Mesenchymal stem cell (in vitro differentiated cells and primary cell): ENCODE measurements at regions not wholly inside any gene's neighbourhood (a gene's known extent, or its start where the extent isn't known, plus 50 kb on each side); places are given as distances from the start of the nearest gene placed in this dataset.

Source experiments
- DNase-seq: peaks from one replicate; pipeline ENCODE4 v3.0.0-alpha.2; 2013
- H2AFZ ChIP-seq: one replicate; pipeline ENCODE4 v1.6.1; 2013; ENCODE audit warnings: low read depth, mild to moderate bottlenecking, control low read depth, inconsistent platforms, low read length, moderate library complexity
- H2AK5ac ChIP-seq: 2 replicates; pipeline ENCODE4 v1.6.1; 2013; ENCODE audit warnings: low read length, moderate library complexity, mild to moderate bottlenecking, inconsistent platforms; ENCODE audit not compliant: severe bottlenecking
- H2BK120ac ChIP-seq: one replicate; pipeline ENCODE4 v1.6.1; 2013; ENCODE audit warnings: low read depth, mild to moderate bottlenecking, inconsistent platforms, low read length, moderate library complexity
- H2BK12ac ChIP-seq, 2 experiments: one replicate each; pipeline ENCODE4 v1.6.1; 2013; ENCODE audit warnings: inconsistent platforms in 2 of 2, low read length in 2 of 2, mild to moderate bottlenecking in 2 of 2, moderate library complexity in 2 of 2, control low read depth in 1 of 2
- H2BK15ac ChIP-seq: one replicate; pipeline ENCODE4 v1.6.1; 2013; ENCODE audit warnings: mild to moderate bottlenecking, low read depth, inconsistent platforms; ENCODE audit not compliant: poor library complexity, severe bottlenecking
- H2BK5ac ChIP-seq: 2 replicates; pipeline ENCODE4 v1.6.1; 2013; ENCODE audit warnings: low read depth, mild to moderate bottlenecking, low read length, control low read depth, inconsistent platforms; ENCODE audit not compliant: poor library complexity, severe bottlenecking
- H3K14ac ChIP-seq, 2 experiments: one replicate each; pipeline ENCODE4 v1.6.1; 2013; ENCODE audit warnings: inconsistent platforms in 2 of 2, low read length in 2 of 2, control low read depth in 1 of 2, mild to moderate bottlenecking in 1 of 2, moderate library complexity in 1 of 2
- H3K18ac ChIP-seq, 2 experiments: one replicate each; pipeline ENCODE4 v1.6.1; 2013; ENCODE audit warnings: inconsistent platforms in 2 of 2, low read length in 2 of 2, control low read depth in 1 of 2, low read depth in 1 of 2, mild to moderate bottlenecking in 1 of 2
- H3K23ac ChIP-seq, 2 experiments: one replicate each; pipeline ENCODE4 v1.6.1; 2013; ENCODE audit warnings: inconsistent platforms in 2 of 2, low read length in 2 of 2, mild to moderate bottlenecking in 2 of 2, moderate library complexity in 2 of 2, control low read depth in 1 of 2
- H3K27ac ChIP-seq: 2 replicates; pipeline ENCODE4 v1.5.1; 2013; ENCODE audit warnings: mild to moderate bottlenecking, moderate library complexity, low read length, control low read depth, inconsistent platforms; ENCODE audit not compliant: poor library complexity, severe bottlenecking
- H3K27me3 ChIP-seq, 2 experiments: 2 replicates each; pipeline versions ENCODE4 v1.6.1 to v1.7.0; 2013; ENCODE audit warnings: low read length in 2 of 2, mild to moderate bottlenecking in 2 of 2, moderate library complexity in 2 of 2, control low read depth in 1 of 2, inconsistent platforms in 1 of 2; ENCODE audit not compliant: control insufficient read depth in 1 of 2, insufficient read depth in 1 of 2
- H3K36me3 ChIP-seq, 2 experiments: 2 replicates each; pipeline versions ENCODE4 v1.6.1 to v1.7.0; 2013; ENCODE audit warnings: low read length in 2 of 2, control low read depth in 1 of 2, inconsistent platforms in 1 of 2, low read depth in 1 of 2, mild to moderate bottlenecking in 1 of 2; ENCODE audit not compliant: insufficient read depth in 2 of 2, control insufficient read depth in 1 of 2
- H3K4ac ChIP-seq, 2 experiments: one replicate each; pipeline ENCODE4 v1.6.1; 2013; ENCODE audit warnings: inconsistent platforms in 2 of 2, low read length in 2 of 2, mild to moderate bottlenecking in 2 of 2, moderate library complexity in 2 of 2, control low read depth in 1 of 2, low read depth in 1 of 2
- H3K4me1 ChIP-seq: 2 replicates; pipeline ENCODE4 v1.6.1; 2013; ENCODE audit warnings: low read depth, low read length, control low read depth; ENCODE audit not compliant: control insufficient read depth, insufficient read depth
- H3K4me2 ChIP-seq: 2 replicates; pipeline ENCODE4 v1.6.1; 2013; ENCODE audit warnings: low read length, mild to moderate bottlenecking, inconsistent platforms; ENCODE audit not compliant: poor library complexity, severe bottlenecking
- H3K4me3 ChIP-seq, 2 experiments: 2 replicates each; pipeline versions ENCODE4 v1.5.1 to v1.7.0; 2013; ENCODE audit warnings: low read length in 2 of 2, mild to moderate bottlenecking in 2 of 2, control low read depth in 1 of 2, low read depth in 1 of 2; ENCODE audit not compliant: insufficient read depth in 1 of 2
- H3K79me1 ChIP-seq: replicated peaks from 2 replicates; pipeline ENCODE4 v1.6.1; 2013; ENCODE audit warnings: mild to moderate bottlenecking, control low read depth, low read length, inconsistent platforms; ENCODE audit not compliant: poor library complexity, severe bottlenecking
- H3K9ac ChIP-seq: 2 replicates; pipeline ENCODE4 v1.7.0; 2013; ENCODE audit warnings: mild to moderate bottlenecking, low read length, moderate library complexity
- H3K9me3 ChIP-seq: 2 replicates; pipeline ENCODE4 v1.7.0; 2013; ENCODE audit warnings: mild to moderate bottlenecking, low read length; ENCODE audit not compliant: control insufficient read depth
- H4K8ac ChIP-seq: one replicate; pipeline ENCODE4 v1.6.1; 2013; ENCODE audit warnings: inconsistent platforms, mild to moderate bottlenecking, low read length, moderate library complexity
- H4K91ac ChIP-seq: one replicate; pipeline ENCODE4 v1.6.1; 2013; ENCODE audit warnings: mild to moderate bottlenecking, low read length, inconsistent platforms
- WGBS: methylation state at CpG from one replicate; pipeline ENCODE4 v1.1.7; 2013; ENCODE audit warnings: mixed read lengths; 5-methylcytosine and 5-hydroxymethylcytosine counted together

DNA sequence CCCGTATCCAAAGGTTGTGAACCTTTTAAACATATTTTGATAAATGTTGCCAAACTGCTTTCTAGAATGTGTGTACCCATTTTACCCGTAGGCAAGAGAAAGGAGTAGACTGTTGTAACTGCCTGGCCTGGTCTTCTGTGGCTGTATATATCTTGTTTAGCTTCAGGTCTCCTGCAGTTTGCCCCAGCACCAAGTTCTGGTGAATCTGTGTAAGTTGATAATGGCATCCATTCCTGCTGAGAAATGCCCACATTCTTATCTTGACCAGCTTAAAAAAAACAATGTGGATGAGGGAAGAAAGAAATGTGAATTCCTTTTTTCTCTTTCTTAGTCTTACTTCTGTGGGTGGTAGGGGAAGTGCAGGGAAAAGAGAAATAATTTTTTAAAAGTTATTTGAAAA, 53.3 kb upstream of the TLE3 start:
- H3K27me3 ChIP-seq, result peaks cover 8 to 33% of the 10 kb centered on the region in 2 experiments
- no peaks in the 10 kb centered on the region for H3K9me3 ChIP-seq

DNA sequence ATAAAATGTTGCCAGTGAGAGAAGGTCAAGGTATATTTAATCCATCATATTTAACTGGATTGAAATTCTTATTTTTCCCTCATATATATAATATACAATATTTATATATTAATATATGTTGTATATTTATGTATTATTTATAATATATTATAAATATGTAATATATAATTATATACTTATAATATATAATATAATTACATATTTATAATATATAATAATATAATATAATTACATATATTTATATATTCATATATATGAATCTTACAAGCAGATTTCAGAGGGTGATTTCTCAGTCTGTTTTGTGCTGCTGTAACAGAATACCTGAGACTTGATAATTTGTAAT, 52.7 kb upstream of the TLE3 start:
- H4K8ac ChIP-seq, result no peak overlapping the region
- H2BK120ac ChIP-seq, result no peak overlapping the region

More for the DNA sequence above, 53.3 kb upstream of the TLE3 start:
- H3K4ac ChIP-seq, result no peak overlapping the region
- H4K8ac ChIP-seq, result no peak overlapping the region
- H3K4me3 ChIP-seq, result no peak overlapping the region
- H3K23ac ChIP-seq, result no peak overlapping the region
- H2BK5ac ChIP-seq, result no peak overlapping the region
- no peak overlapping the region for H3K9ac ChIP-seq
- no peak overlapping the region for H3K14ac ChIP-seq
- H2BK120ac ChIP-seq, result no peak overlapping the region
- DNase-seq, result no peak
- peak overlapping the region in 1 of 2 experiments; percentile 90 for H2BK12ac ChIP-seq
- WGBS, result 86% methylated on average over 1 of the region's 2 CpGs
- H3K79me1 ChIP-seq, result no peaks in the 10 kb centered on the region
- H3K4me1 ChIP-seq, result peaks cover 23% of the 10 kb centered on the region
- no peak overlapping the region for H3K4me2 ChIP-seq
- H2AFZ ChIP-seq, result no peak overlapping the region
- H3K18ac ChIP-seq, result no peak overlapping the region
- H2AK5ac ChIP-seq, result no peak overlapping the region
- H3K36me3 ChIP-seq, result no peaks in the 10 kb centered on the region
- no peak overlapping the region for H3K27ac ChIP-seq
- no peak overlapping the region for H4K91ac ChIP-seq
- H2BK15ac ChIP-seq, result no peak overlapping the region

DNA sequence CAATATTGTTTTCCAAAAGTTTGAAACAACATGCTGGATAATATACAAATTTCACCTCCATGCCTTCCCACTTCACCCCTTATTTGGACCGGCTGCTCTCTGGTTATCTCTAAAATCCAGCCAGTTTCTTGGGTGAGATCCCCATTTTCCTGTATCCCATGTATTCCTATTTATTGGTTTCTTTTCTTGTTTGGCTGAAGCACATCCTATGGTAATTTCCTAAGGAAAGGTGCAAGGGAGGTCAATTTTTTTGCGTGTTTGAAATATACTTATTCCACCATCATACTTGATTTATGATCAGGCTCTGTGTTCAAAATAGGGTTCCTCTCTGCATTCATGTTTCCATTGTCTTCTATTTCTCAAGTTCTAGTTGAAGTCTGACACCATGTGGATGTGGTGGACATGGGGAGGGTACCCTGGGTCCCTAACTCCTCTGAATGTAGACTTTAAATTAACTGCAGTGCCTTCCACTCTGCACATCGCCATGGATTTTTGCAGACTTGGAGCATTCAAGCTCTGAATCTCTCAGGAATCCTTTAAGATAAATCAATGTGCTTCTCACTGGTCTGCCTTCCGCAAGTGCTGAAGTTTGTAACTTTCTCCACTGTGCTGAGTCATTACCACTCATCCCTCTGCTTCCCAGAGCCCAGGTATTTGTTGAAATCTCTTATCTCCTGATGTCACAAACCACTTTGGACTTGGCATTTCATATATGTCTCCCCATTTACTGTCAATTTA, 52.1 kb upstream of the TLE3 start:
- DNase-seq, result peak; percentile 81
- H3K27ac ChIP-seq, result peak overlapping the region; percentile 37
- H3K4me3 ChIP-seq, result no peak overlapping the region
- WGBS, result 42% methylated on average over 3 of the region's 4 CpGs
- no peak overlapping the region for H3K4me2 ChIP-seq
- no peaks in the 10 kb centered on the region for H3K9me3 ChIP-seq
- H3K23ac ChIP-seq, result no peak overlapping the region
- H2BK5ac ChIP-seq, result no peak overlapping the region
- H3K4ac ChIP-seq, result no peak overlapping the region
- H3K18ac ChIP-seq, result peak overlapping the region in 1 of 2 experiments; percentile 60
- no peaks in the 10 kb centered on the region for H3K79me1 ChIP-seq
- H2BK15ac ChIP-seq, result no peak overlapping the region
- H4K8ac ChIP-seq, result no peak overlapping the region
- peak overlapping the region in 1 of 2 experiments; percentile 42 for H2BK12ac ChIP-seq
- H2AFZ ChIP-seq, result no peak overlapping the region
- H2AK5ac ChIP-seq, result no peak overlapping the region
- H3K9ac ChIP-seq, result no peak overlapping the region
- no peak overlapping the region for H2BK120ac ChIP-seq
- peaks cover 23% of the 10 kb centered on the region for H3K4me1 ChIP-seq
- H3K36me3 ChIP-seq, result no peaks in the 10 kb centered on the region
- H4K91ac ChIP-seq, result no peak overlapping the region
- H3K14ac ChIP-seq, result no peak overlapping the region
- H3K27me3 ChIP-seq, result peaks cover 9 to 31% of the 10 kb centered on the region in 2 experiments

More for the DNA sequence above, 52.7 kb upstream of the TLE3 start:
- no peaks in the 10 kb centered on the region for H3K9me3 ChIP-seq
- H3K79me1 ChIP-seq, result no peaks in the 10 kb centered on the region
- H3K4ac ChIP-seq, result no peak overlapping the region
- no peak overlapping the region for H4K91ac ChIP-seq
- H2BK15ac ChIP-seq, result no peak overlapping the region
- no peak overlapping the region for H3K9ac ChIP-seq
- H2BK5ac ChIP-seq, result no peak overlapping the region
- DNase-seq, result no peak
- H3K36me3 ChIP-seq, result no peaks in the 10 kb centered on the region
- no peak overlapping the region for H3K23ac ChIP-seq
- no peak overlapping the region for H3K14ac ChIP-seq
- H3K4me2 ChIP-seq, result no peak overlapping the region
- no peak overlapping the region for H2AK5ac ChIP-seq
- H2AFZ ChIP-seq, result no peak overlapping the region
- H3K18ac ChIP-seq, result no peak overlapping the region
- H2BK12ac ChIP-seq, result no peak overlapping the region
- H3K4me1 ChIP-seq, result peaks cover 23% of the 10 kb centered on the region
- H3K27ac ChIP-seq, result no peak overlapping the region
- H3K27me3 ChIP-seq, result peaks cover 8 to 31% of the 10 kb centered on the region in 2 experiments
- no peak overlapping the region for H3K4me3 ChIP-seq

DNA sequence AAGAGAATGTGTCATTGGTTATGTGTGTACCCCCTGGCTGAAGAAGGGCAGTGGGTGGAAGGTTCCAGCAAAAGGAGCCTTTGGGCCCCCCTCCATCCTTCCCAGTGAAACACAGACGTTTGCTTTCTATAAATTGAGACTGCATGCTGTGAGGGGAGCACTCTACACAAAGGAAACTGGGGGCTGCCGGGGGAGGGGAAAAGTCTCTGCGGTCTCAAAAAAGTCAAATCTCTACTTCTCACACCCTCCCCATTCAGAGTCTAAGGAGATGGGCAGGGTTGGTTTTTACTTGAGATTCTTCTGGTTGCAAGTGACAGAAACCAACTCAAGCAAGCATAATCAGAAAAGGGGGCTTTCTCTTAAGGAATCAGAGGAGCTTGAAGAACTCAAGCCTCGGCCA, 50.1 kb upstream of the TLE3 start:
- H2BK15ac ChIP-seq, result no peak overlapping the region
- WGBS, result 88% methylated on average over 1 of the region's 4 CpGs
- H3K4me3 ChIP-seq, result no peak overlapping the region
- no peak overlapping the region for H2AFZ ChIP-seq
- no peak overlapping the region for H3K4me2 ChIP-seq
- no peak overlapping the region for H3K14ac ChIP-seq
- no peak overlapping the region for H2BK5ac ChIP-seq
- no peaks in the 10 kb centered on the region for H3K79me1 ChIP-seq
- no peak for DNase-seq
- H3K18ac ChIP-seq, result no peak overlapping the region
- H4K8ac ChIP-seq, result no peak overlapping the region
- H3K4me1 ChIP-seq, result peaks cover 14% of the 10 kb centered on the region
- no peak overlapping the region for H3K4ac ChIP-seq
- no peaks in the 10 kb centered on the region for H3K36me3 ChIP-seq
- H2AK5ac ChIP-seq, result no peak overlapping the region
- peak overlapping the region; percentile 22 for H2BK120ac ChIP-seq
- no peak overlapping the region for H4K91ac ChIP-seq
- H3K9me3 ChIP-seq, result no peaks in the 10 kb centered on the region
- H3K23ac ChIP-seq, result no peak overlapping the region
- H2BK12ac ChIP-seq, result peak overlapping the region in 1 of 2 experiments; percentile 3
- H3K27ac ChIP-seq, result no peak overlapping the region
- peaks cover 25 to 30% of the 10 kb centered on the region in 2 experiments for H3K27me3 ChIP-seq
- no peak overlapping the region for H3K9ac ChIP-seq
